Liver (tissue), 8 donors: ENCODE measurements at regions not wholly inside any gene's neighbourhood (a gene's known extent, or its start where the extent isn't known, plus 50 kb on each side); places are given as distances from the start of the nearest gene placed in this dataset.

Experiments
- DNase-seq: peaks from one replicate; pipeline ENCODE4 v3.0.0-alpha.2; 2017; ENCODE audit warnings: low spot score
- H3K27ac ChIP-seq, 2 donors: one replicate each; pipeline ENCODE4 v1.7.0; 2013; ENCODE audit warnings: inconsistent platforms in 2 of 2, low read length in 2 of 2, control low read depth in 1 of 2, low read depth in 1 of 2, mild to moderate bottlenecking in 1 of 2
- H3K27me3 ChIP-seq, 4 donors: one replicate each; pipeline versions ENCODE4 v1.6.1 to v1.7.0; 2013; ENCODE audit warnings: low read length in 3 of 4, inconsistent platforms in 1 of 4, mild to moderate bottlenecking in 1 of 4, moderate library complexity in 1 of 4; ENCODE audit not compliant: control insufficient read depth in 4 of 4, insufficient read depth in 4 of 4
- H3K36me3 ChIP-seq, 4 donors: one replicate each; pipeline versions ENCODE4 v1.6.1 to v1.7.0; 2013; ENCODE audit warnings: low read length in 3 of 4, mild to moderate bottlenecking in 3 of 4, low read depth in 1 of 4, moderate library complexity in 1 of 4; ENCODE audit not compliant: control insufficient read depth in 4 of 4, insufficient read depth in 3 of 4
- H3K4me1 ChIP-seq, 4 donors: one replicate each; pipeline versions ENCODE4 v1.6.1 to v1.7.0; 2013; ENCODE audit warnings: low read length in 3 of 4, mild to moderate bottlenecking in 3 of 4, moderate library complexity in 1 of 4; ENCODE audit not compliant: control insufficient read depth in 4 of 4, insufficient read depth in 4 of 4
- H3K4me3 ChIP-seq, 3 donors: one replicate each; pipeline versions ENCODE4 v1.6.1 to v1.7.0; 2013; ENCODE audit warnings: low read length in 3 of 3, control low read depth in 1 of 3, low read depth in 1 of 3, mild to moderate bottlenecking in 1 of 3
- H3K9ac ChIP-seq, 2 donors: one replicate each; pipeline ENCODE4 v1.7.0; 2013; ENCODE audit warnings: low read length in 2 of 2, mild to moderate bottlenecking in 2 of 2, moderate library complexity in 2 of 2, control low read depth in 1 of 2, low read depth in 1 of 2
- H3K9me3 ChIP-seq, 4 donors: one replicate each; pipeline versions ENCODE4 v1.6.1 to v1.7.0; 2013; ENCODE audit warnings: low read length in 3 of 4; ENCODE audit not compliant: control insufficient read depth in 4 of 4
- ATF3 ChIP-seq: IDR thresholded peaks from 2 replicates; pipeline ENCODE4 v1.6.1; 2016; ENCODE audit warnings: antibody characterized with exemption
- CTCF ChIP-seq: fragments of 150-350 bp; IDR thresholded peaks from 2 replicates; pipeline ENCODE4 v1.5.1; 2017; ENCODE audit warnings: improper control_type of control experiment, low read depth, low read length; ENCODE audit not compliant: missing input control
- EGR1 ChIP-seq, 2 donors: IDR thresholded peaks; 2 replicates each; pipeline ENCODE4 v1.6.1; 2016 to 2018; ENCODE audit warnings: antibody characterized with exemption in 2 of 2, low read depth in 2 of 2
- FOXA1 ChIP-seq: IDR thresholded peaks from 2 replicates; pipeline ENCODE4 v1.6.1; 2016; ENCODE audit warnings: antibody characterized with exemption
- FOXA2 ChIP-seq: IDR thresholded peaks from 2 replicates; pipeline ENCODE4 v1.6.1; 2016; ENCODE audit warnings: antibody characterized with exemption
- GABPA ChIP-seq, 2 donors: IDR thresholded peaks in 1 of 2; conservative IDR thresholded peaks in 1 of 2; 2 replicates each; pipeline ENCODE4 v1.6.1; 2016; ENCODE audit warnings: antibody characterized with exemption in 2 of 2, mild to moderate bottlenecking in 1 of 2, moderate library complexity in 1 of 2
- HNF4A ChIP-seq, 2 donors: conservative IDR thresholded peaks; 2 replicates each; pipeline ENCODE4 v1.6.1; 2016; ENCODE audit warnings: antibody characterized with exemption in 2 of 2, mild to moderate bottlenecking in 2 of 2
- HNF4G ChIP-seq: IDR thresholded peaks from 2 replicates; pipeline ENCODE4 v1.6.1; 2016; ENCODE audit warnings: antibody characterized with exemption
- JUND ChIP-seq, 2 donors: IDR thresholded peaks; 2 replicates each; pipeline ENCODE4 v1.6.1; 2016; ENCODE audit warnings: antibody characterized with exemption in 2 of 2
- MAX ChIP-seq: IDR thresholded peaks from 2 replicates; pipeline ENCODE4 v1.6.1; 2016; ENCODE audit warnings: antibody characterized with exemption
- NR2F2 ChIP-seq: IDR thresholded peaks from 2 replicates; pipeline ENCODE4 v1.6.1; 2016; ENCODE audit warnings: antibody characterized with exemption
- RAD21 ChIP-seq, 2 donors: IDR thresholded peaks; 2 replicates each; pipeline ENCODE4 v1.6.1; 2016; ENCODE audit warnings: antibody characterized with exemption in 2 of 2, mild to moderate bottlenecking in 2 of 2
- REST ChIP-seq: IDR thresholded peaks from 2 replicates; pipeline ENCODE4 v1.6.1; 2016; ENCODE audit warnings: antibody characterized with exemption, mild to moderate bottlenecking
- RXRA ChIP-seq, 2 donors: IDR thresholded peaks; 2 replicates each; pipeline ENCODE4 v1.6.1; 2017 to 2018; ENCODE audit warnings: antibody characterized with exemption in 2 of 2, mild to moderate bottlenecking in 1 of 2
- SP1 ChIP-seq: IDR thresholded peaks from 2 replicates; pipeline ENCODE4 v1.6.1; 2018; ENCODE audit warnings: antibody characterized with exemption, mild to moderate bottlenecking
- TAF1 ChIP-seq: conservative IDR thresholded peaks from 2 replicates; pipeline ENCODE4 v1.6.1; 2016; ENCODE audit warnings: antibody characterized with exemption, mild to moderate bottlenecking
- YY1 ChIP-seq: IDR thresholded peaks from 2 replicates; pipeline ENCODE4 v1.6.1; 2016; ENCODE audit warnings: antibody characterized with exemption, mild to moderate bottlenecking
- ZBTB33 ChIP-seq: IDR thresholded peaks from 2 replicates; pipeline ENCODE4 v1.6.1; 2016; ENCODE audit warnings: antibody characterized with exemption
- WGBS: extraction: QIAGEN DNeasy Blood & Tissue Kit; methylation state at CpG from one replicate; pipeline ENCODE4 v1.1.7; 2013; 5-methylcytosine and 5-hydroxymethylcytosine counted together
- donor health status: healthy.
- donor health status: healthy.
- donor health status: healthy.
- donor health status: healthy.
- donor health status: healthy.

- TF ChIP-seq FOXA1 (no peak), HNF4A (conservative IDR thresholded peaks at IDR 0.05) (no peak), EGR1 (IDR thresholded peaks at IDR 0.05; ENCODE audit: low read depth in 2 of 2) (no peak), ZBTB33 (no peak), MAX (no peak), TAF1 (no peak)
- Histone ChIP-seq H3K9ac (no peak overlapping the region), H3K27me3 (no peaks in the 10 kb centered on the region), H3K9me3 (no peaks in the 10 kb centered on the region), H3K4me3 (no peak overlapping the region), H3K36me3 (no peaks in the 10 kb centered on the region), H3K4me1 (peaks cover 0 to 12% (median 10%) of the 10 kb centered on the region in 4 donors), H3K27ac (no peak overlapping the region)
- DNase-seq, result no peak
- 65% methylated on average over 2 of the region's 2 CpGs for WGBS
These were observed 549.4 kb downstream of the LRRC70 start for GRCh38 chr5:63128018-63128417.

GRCh38 chr5:63127054-63127453 lies 548.4 kb downstream of the LRRC70 start:
- TF ChIP-seq RXRA (IDR thresholded peaks at IDR 0.05), result no peak
- TF ChIP-seq SP1, result no peak
- no peak for TF ChIP-seq YY1
- TF ChIP-seq TAF1, result no peak
- TF ChIP-seq HNF4G, result no peak
- TF ChIP-seq MAX, result no peak
- TF ChIP-seq CTCF, result no peak
- TF ChIP-seq HNF4A (conservative IDR thresholded peaks at IDR 0.05), result no peak
- TF ChIP-seq FOXA1, result no peak
- no peak for TF ChIP-seq ZBTB33
- no peak for TF ChIP-seq ATF3
- no peak for TF ChIP-seq JUND (IDR thresholded peaks at IDR 0.05)
- TF ChIP-seq NR2F2, result no peak
- TF ChIP-seq FOXA2, result no peak
- TF ChIP-seq RAD21 (IDR thresholded peaks at IDR 0.05), result no peak
- no peak for TF ChIP-seq EGR1 (IDR thresholded peaks at IDR 0.05; ENCODE audit: low read depth in 2 of 2)
- no peak for TF ChIP-seq GABPA (IDR thresholded peaks at IDR 0.05 in 1 of 2, conservative IDR thresholded peaks at IDR 0.05 in 1 of 2)
- no peak for TF ChIP-seq REST
- no peak overlapping the region for H3K9ac ChIP-seq
- no peak overlapping the region for H3K27ac ChIP-seq
- H3K9me3 ChIP-seq, result no peaks in the 10 kb centered on the region
- H3K4me3 ChIP-seq, result no peak overlapping the region
- WGBS, result 96% methylated on average over 2 of the region's 2 CpGs
- DNase-seq, result no peak
- no peaks in the 10 kb centered on the region for H3K36me3 ChIP-seq
- peaks cover 0 to 8% (median 8%) of the 10 kb centered on the region in 4 donors for H3K4me1 ChIP-seq
- H3K27me3 ChIP-seq, result no peaks in the 10 kb centered on the region
